Activated naive CD4-positive, alpha-beta T cell (primary cell): ENCODE measurements at regions not wholly inside any gene's neighbourhood (a gene's known extent, or its start where the extent isn't known, plus 50 kb on each side); places are given as distances from the start of the nearest gene placed in this dataset.
"Not testable (repeated sequence)": the region's sequence is repeated elsewhere in the genome, so short reads cannot be mapped to it uniquely, and the experiment has no call there.

Experiments
- DNase-seq, 4 experiments: peaks; one replicate each; lab custom pipeline; 2025; lab: John Stamatoyannopoulos, UW

DNA sequence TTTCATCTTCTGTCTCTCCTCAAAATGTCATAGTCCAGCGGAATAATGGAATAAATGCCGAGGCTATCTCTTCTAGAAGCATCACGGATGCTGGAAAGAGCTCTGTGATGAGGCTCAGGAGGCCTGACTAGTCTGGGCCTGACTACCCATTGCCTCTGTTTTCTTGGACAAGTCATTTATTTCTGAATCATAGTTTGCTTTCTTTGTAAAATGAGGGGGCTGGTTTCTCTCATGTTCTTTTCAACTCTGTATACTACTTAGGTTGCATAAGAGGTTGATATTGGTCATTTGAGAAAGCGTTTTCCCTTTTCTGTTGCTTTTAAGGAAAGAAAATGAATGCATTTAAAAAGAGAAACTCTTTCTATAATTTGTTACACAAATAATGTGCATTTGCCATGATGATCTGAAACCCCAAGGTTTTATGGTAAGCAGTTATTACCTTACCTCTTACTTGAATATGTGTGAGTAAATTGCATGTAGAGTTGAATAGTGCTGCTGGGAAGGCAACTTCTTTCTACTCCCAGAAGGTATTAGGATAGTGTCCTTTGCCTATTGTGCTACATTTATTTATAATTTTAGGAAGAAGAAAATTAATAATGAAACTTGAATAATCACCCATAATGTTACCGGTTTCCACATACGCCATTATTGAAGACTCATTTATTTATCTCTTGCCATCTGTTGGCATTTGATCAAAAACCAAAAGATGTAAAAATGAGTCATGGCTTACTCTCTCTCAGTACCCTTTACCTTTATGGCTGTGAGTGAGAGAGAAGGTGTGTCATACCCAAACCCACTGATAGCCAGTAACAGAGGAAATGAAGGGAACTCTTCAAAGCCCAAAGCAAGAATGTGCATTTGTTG is 179.1 kb downstream of the FASLG start:
- DNase-seq = no peak

DNA sequence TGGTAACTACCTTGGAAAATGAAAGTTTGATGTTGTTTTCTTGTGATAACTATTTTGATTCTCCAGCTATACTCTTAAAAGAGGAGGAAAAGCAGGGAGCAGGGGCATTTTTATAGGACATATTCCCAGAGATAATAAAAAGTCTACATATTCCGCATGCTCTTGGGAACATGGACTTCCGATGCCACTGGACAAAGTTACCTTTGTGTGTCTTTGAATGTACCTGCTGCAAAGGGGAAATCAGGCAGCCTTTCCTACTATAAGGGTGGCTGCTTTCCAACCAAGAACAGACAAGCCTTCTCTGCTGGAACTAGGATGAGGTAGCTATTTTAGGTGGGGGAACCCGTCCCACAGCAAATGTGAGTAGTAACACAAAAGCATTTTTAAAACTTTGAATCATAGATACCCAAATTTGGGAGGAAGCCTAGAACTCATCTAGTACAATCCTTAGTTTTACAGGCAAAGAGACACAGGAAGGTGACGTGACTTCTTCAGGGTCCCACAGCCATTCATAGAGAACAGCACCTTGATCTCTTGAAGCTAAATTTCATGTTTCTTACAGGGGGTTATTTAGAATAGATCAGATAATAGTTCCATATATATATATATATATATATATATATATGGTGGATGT is 179.9 kb downstream of the FASLG start:
- no peak for DNase-seq

DNA sequence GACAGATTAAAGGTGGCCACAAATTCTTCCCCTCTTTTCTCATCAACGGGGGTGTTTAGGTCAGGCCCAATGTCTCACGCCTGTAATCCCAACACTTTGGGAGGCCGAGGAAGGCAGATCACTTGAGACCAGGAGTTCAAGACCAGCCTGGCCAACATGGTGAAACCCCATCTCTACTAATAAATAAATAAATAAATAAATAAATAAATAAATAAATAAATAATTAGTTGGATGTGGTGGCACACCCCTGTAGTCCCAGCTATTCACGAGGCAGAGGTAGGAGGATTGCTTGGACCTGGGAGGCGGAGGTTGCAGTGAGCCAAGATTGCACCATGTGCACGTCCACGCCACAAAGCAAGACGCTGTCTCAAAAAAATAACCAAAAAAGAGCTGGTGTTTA is 180.7 kb downstream of the FASLG start:
- not testable (repeated sequence) for DNase-seq

DNA sequence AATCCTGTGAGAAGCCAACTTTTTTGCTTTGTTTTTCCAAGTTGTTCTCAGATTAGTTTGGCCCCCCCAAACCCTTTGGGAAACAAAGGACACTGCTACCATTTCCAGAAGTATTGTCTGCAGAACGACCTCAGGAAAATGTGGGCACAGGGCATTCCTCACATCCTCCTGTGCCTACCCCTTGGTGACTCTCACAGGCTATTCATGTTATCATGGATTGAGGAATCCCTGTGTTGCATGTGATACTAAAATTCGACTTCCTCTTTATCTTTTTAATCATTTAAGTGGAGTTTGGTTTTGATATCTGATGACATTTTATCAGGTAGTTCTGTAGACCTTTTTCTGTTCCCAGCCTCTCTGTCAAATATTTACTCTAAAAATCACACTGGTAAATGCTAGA is 184.5 kb downstream of the FASLG start:
- no peak for DNase-seq

DNA sequence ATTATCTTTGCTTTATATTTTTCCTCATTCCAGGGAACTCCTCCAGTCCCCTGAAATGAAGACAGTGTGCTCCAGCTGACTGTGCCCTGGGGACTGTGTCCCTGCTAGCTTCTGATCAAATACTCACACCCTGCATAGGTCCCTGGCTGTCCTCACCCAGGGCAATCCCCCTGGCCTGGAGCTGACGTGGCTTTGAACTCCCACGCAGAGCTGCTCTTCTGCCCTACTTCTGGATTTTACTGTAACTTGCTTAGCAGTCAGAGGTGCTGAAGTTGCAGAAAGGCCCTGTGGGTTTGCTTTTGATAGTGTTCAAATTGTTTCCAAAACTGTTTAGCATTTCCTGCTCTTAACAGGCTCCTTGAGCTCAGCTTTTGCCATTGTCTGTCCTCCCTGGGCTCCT is 186.5 kb downstream of the FASLG start:
- no peak for DNase-seq

DNA sequence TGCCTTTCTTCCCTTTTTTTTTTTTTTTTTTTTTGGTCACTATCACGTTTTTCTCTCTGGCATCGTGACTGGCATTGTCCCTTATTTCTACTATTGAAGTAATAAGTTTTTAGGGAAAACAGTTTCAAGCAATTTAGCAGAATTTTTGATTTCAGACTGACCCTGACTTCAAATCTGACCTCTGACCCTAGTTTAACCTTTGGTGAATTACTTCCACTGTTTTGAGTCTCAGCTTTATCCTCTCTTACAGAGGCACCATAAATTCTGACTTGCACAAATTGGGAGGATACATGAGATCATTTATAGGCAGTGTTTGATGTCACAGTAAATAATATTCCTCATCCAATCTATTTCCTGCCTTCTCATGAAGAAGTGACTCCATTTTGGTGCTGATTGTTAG is 187.0 kb downstream of the FASLG start:
- no peak for DNase-seq

DNA sequence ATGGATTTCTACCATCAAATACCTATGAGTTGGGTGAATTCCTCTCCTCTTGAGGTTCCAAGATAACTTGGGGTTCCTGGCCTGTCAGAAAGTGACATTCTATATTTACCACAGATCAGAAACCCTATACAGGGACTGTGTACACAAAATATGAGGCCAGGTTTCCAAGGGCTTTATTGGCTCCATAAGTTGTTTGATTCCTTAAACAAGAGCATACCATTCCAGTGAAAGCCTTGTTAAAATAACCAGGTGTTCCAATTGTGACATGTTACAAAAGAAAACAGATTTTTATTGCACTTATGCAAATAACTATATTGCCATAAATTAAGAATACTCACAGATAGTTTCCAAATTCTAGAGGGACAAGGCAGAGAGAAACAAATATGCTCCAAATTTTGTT is 188.9 kb downstream of the FASLG start:
- DNase-seq = not testable (repeated sequence)

DNA sequence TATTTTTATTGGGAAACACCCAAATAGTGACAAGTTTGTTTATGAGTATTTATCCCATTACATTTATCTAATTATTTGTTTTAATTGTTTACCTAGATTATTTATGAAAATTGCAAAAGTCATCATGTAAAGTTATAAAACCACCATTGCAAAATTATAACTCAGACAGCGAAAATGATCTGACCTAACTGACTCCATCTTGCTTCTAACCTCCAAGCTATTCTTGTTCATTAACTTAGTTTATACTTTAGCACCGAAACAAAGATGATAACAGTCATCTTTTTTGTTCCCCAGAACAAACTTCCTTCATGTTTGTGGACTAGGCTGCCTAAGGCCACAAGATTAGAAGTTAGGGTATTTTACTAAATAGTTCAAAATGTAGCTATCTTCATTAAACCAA is 190.8 kb downstream of the FASLG start:
- DNase-seq = no peak

DNA sequence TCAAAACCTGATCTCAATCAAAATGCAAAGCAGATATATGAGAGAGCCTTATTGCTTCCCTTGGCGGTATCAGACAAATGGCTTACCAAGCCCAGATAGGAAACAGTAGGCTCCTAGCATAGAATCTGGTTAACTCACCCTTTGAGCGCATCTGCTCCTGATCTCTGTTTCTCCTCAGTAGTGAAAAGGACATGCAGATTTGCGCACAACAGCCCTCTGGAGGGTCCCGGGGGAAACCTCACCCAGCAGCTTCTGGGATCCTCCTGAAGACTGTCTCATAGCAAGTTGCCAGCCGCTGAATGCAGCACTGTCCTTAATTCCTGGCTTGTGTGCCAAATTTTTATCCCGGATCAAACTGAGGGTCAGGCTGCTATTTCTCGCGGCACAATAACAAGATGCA is 192.2 kb downstream of the FASLG start:
- DNase-seq = no peak

DNA sequence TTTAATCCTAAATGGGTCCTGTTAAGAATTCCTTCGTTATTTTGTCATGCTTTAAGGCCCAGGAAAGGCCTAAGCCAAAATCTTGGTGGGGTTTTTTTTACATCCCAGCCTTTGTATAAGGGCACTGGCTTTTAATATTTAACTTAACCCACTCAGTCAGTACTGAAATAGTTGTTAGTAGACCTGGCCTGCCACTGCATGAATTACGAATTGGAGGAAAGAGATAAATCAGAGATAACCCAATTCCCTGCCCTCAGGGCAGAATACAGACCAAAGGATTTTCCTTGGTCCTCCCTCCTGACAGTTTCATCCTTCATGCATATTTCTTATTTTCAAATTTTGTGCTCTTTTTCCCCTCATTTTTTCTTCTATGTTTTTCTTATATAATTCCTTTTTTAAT is 193.0 kb downstream of the FASLG start:
- no peak for DNase-seq

DNA sequence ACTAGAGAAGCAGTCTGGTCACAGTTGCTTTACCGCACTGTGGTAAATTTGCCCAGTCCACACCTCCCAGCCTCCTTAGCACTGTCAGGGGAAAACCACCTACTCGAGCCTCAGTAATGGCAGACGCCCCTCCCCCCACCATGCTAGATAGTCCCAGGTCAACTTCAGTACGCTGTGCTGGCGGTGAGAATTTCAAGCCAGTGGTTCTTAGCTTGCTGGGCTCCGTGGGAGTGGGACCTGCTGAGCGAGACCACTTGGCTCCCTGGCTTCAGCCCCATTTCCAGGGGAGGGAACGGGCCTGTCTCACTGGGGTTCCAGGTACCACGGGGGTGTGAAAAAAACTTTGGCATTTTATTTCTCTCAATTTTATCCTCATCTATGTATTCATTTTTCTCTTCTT is 194.8 kb downstream of the TNFSF18 start:
- not testable (repeated sequence) for DNase-seq

DNA sequence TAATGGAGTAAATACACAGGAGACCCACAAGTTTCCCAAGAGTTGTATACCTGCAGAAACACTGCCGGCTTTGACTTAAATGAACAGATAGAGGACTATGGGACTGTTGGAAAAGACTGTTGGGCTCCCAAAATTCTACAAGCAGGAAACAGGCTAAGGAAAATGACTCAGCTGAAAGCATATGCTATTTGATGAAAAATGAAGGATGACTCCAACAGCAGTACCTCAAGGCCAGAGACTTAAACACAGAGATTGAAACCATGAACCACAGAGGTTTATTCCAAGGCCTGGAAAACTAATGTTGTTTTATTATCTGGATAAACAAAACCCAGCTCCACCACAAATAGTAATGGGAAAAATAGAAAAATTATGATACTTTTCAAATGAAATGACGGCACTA is 187.7 kb downstream of the TNFSF18 start:
- DNase-seq = no peak

DNA sequence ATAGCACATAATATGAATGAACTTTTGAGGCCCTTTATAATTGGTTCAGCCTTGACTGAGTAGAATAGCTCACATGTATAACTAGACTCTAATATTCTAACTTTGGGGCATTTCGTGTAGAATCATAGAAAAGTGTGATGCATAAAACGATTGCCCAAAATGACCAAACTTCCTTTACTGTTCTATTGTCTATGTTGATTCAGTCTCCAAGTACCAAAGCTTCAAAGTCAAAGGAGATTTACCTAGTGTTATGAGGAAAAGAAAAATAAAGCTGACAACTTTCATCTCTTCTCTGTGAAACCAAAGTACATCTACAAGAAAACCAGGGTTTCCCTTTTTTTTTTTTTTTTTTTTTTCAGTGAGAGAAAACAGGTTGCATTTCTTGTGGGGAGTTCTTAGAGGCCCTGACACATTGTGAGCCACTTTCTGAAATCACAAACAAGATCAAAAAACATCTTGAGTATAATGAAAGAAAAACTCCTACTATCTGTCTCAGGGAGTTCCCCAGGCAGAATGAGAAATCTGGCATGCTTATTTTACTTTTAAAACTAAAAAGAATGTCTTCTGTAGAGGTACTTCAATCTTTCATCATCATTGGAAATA is 183.4 kb downstream of the TNFSF18 start:
- DNase-seq = no peak

DNA sequence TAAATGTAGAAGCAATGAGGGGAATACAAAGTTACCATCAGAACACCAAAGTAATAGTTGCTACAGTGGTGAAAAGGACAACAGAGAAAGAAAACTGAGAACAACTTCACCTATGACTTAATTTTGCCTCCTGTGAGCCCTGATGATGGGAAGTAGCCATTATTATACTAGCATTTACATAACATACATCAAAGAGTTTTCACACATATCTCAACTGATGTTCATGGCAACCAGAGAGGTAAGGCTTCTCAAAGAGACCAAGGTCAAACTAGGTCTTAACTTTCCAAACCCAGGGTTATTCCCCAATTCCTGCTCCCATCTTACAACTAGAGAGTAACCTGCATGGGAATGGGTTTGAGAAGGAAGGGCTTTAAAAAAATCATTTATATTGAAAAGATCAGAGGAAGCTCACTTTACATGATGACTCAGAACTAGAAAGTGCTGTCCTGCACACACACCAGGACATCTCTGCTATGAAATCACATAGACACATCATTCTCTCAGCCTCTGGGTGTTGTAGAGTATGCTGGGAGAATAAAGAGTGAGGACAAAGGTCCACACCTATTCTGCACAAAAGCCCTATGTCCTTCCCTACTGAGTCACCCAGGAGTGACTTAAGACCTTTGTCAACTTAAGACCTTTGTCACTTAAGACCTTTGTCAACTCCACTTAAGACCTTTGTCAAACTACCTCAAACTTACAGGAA is 179.7 kb downstream of the TNFSF18 start:
- DNase-seq = no peak

DNA sequence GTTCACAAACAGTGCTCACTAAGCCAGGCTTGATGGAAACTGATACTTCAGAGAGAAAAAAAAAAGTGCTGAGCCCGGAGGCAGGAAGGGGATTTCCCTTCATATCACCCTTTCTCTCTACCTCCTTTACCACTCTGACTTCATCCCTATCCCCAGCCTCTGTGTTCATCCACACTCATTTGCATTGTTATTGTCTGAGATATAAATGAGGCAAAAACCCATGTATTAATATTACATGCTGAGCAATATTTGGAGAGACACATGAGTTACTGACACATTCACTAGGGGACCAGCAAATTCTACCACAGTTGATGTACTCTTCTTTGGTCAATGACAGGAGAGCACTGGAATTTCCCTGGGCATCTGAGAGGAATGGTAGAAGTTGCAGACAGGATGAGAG is 175.8 kb downstream of the TNFSF18 start:
- DNase-seq = no peak

DNA sequence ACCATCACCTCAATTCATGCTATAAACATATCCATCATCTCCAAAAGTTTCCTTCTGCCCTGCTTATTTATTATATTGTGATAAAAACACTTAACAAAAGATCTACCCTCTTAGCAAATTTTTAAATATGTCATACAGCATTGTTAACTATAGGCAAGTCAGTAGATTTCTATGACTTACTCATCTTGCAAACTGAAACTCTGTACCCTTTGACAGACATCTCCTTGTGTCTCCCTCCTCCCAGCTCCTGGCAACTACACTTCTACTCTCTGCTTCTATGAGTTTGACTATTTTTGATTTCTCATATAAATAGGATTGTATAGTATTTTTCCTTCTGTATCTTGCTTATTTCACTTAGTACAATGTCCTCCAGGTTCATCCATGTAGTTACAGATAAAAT is 174.8 kb downstream of the TNFSF18 start:
- no peak for DNase-seq

DNA sequence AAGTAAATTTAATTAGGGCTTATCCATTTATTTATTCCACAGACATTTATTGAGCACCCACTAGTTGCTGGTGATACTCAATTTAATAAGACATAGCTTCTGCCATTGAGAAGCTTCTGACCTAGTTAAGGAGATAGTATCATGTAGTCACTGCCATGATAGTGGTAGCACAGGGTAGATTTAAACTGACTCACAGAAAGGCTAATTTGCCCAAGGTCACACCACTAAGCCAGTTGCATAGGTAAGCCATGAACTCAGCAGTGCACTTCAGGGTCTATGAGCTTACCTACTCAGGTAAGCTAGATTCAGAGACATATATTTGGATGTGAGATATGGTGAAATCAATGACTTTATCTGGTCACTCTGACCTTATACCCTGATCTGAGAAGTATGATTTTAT is 168.4 kb downstream of the TNFSF18 start:
- no peak for DNase-seq

DNA sequence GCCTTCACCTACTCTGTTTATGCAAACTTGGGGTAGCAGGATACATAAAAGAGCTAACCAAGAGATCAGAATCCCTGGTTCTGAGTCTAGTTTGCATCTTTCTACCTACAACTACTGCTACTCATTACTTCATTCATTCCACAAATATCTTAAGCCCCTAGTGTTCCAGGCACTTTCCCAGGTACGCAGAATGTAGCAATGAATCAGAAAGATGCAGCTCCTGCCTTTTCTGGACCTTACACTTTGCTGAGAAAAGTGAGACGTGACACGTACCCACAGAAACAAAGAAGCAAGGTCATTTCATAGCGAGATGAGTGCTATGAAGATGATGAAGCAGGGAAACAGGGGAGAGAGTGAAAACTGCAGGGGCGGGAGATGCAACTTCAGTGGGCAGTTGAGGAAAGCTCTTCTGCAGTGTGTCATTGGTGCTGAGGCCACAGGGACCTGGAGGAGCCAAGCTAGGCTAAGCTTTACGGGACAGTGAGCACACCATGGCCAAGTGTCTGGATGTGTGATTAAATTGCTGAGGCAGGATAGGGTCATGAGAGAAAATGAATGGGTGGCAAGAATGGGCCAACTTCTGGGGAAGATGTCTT is 167.9 kb downstream of the TNFSF18 start:
- DNase-seq = no peak

DNA sequence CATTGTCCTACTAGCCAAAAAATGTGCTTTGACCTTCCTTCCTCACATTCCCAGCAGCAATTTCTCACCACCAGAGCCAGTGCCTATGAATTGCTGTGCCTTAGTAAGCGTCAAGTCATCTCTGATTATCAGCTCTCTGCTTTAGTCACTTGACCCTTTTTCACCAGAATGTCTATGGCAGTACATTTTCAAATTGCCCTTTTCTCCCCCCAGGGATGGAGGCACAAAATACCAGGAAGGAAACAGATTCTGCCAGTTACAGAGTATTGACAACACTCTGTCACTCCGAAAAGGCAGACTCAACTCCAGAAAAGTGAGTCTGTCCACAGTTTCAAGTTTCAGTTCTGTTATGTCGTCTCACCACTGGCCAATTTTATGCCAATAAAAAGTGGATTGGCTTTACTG is 167.4 kb downstream of the TNFSF18 start:
- DNase-seq = no peak

DNA sequence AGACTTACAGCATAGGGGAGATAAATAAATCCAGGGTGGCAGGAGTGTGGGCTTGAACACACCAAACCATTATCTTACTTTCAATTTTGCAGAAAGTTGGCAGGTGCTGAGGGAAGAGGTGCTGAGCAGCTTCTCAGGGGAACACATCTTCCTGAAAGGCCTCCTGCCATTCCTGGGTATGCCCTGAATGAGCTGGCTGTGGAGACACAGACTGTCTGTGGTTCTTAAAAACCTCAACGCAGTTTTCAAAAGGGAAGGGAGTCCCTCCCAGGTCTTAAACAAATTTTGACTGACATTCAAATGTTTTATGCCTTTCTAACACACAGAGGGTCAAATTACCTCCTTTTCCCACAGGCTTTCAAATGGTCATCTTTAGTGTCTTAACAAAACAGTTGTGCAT is 166.9 kb downstream of the TNFSF18 start:
- no peak for DNase-seq

DNA sequence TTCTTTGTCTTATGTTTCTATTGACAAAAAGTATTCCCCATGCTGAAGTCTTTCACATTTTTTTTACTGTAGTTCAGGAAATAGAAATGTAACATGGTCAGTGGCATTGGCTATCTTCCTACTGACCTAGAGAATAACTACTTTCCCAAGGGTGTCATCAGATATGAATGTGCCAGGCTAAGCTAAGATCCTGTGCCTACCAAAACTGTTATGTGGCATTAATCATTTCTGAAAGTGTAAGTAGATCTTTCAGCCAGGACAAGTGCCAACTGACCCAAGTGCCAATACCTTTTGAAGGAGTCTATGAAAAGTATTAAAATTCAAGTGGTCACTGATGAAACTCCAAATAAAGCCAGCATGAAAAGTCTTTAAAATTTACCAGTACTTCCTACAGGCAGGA is 165.3 kb downstream of the TNFSF18 start:
- no peak for DNase-seq

DNA sequence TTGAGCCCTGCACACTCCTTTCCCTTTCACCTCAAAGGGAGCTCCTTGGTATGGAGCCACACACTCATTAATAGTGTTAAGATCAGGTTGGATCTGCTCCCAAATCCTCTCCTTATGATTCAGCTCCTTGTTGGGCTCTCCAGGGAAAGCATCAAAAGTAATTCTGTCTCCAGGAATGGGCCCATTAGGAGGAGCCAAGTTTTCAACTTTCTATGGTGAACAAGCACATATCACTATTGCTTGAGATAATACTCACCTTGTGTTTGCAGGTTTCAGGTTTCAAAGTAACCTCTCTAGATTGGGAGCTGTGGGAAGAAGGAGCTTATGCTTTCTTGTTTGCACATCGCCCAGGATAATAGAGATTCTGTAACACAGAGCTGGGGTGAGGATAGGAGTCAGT is 164.8 kb downstream of the TNFSF18 start:
- no peak for DNase-seq
